ENCODE measurements at regions not wholly inside any gene's neighbourhood (a gene's known extent, or its start where the extent isn't known, plus 50 kb on each side); places are given as distances from the start of the nearest gene placed in this dataset.

DNA sequence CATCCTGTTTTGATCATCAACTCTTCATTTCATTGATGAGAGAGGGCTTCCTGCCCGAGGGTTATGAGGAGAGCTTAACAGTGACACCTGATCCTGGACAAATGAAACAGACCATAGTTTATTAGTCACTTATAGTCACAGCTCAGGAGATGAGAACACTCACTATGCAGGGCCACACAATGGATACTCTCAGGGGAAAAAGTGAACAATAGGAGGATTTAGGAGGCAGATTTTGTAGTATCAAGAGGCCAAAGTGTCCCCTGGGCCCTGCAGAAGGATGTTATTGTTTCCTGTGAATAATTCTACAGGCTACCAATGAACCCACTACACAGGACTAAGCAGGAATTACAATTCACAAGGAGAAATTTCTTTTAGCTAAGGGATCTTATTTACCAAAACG, 772.8 kb upstream of the MAN1A1 start:
- TF ChIP-seq, protein P1, sequence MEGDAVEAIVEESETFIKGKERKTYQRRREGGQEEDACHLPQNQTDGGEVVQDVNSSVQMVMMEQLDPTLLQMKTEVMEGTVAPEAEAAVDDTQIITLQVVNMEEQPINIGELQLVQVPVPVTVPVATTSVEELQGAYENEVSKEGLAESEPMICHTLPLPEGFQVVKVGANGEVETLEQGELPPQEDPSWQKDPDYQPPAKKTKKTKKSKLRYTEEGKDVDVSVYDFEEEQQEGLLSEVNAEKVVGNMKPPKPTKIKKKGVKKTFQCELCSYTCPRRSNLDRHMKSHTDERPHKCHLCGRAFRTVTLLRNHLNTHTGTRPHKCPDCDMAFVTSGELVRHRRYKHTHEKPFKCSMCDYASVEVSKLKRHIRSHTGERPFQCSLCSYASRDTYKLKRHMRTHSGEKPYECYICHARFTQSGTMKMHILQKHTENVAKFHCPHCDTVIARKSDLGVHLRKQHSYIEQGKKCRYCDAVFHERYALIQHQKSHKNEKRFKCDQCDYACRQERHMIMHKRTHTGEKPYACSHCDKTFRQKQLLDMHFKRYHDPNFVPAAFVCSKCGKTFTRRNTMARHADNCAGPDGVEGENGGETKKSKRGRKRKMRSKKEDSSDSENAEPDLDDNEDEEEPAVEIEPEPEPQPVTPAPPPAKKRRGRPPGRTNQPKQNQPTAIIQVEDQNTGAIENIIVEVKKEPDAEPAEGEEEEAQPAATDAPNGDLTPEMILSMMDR (IDR thresholded peaks at IDR 0.05; ENCODE audit: low read depth, low read length, missing control alignments) = no peak
- no peak for DNase-seq (ENCODE audit: extremely low read depth, low read depth)
- H3K4me3 ChIP-seq (replicated peaks; ENCODE audit: low read depth, low read length) = no peak overlapping the region

DNA sequence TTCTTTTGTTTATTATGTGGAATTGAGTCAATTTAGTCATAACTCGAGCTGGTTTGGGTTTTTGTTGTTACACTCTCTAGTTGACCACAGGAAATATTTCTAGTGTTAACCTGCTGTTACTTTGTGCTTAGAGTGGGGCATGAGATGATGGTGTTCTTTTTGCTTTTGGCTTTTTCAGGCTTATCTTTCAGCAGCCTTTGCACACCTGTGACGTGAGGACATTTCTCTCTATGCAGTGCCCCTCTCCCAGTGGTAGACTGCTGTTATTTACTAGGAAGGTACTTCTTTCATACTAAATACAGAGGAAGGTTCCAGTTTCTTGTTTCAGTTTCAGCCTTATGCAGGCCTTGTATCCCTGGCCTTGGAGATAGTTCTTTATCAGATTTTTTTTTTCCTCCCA, 766.8 kb upstream of the MAN1A1 start:
- TF ChIP-seq, protein P1 (IDR thresholded peaks at IDR 0.05; ENCODE audit: low read depth, low read length, missing control alignments) = no peak
- no peak for DNase-seq (ENCODE audit: extremely low read depth, low read depth)
- no peak overlapping the region for H3K4me3 ChIP-seq (replicated peaks; ENCODE audit: low read depth, low read length)

DNA sequence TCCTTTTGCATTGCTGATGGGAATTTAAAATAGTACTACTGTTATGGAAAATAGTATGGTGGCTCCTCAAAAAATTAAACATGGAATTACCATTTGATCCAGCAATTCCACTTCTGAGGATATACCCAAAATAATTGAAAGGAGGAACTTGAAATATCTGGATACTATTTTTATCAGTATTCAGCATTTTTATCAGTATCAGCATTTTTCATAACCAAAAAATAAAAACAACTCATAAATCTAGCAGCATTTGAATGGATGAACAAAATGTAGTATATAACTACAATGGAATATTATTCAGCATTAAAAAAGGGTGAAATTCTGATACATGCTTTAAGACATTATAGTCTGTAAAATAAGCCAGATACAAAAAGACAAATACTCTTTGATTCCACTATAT, 763.4 kb upstream of the MAN1A1 start:
- TF ChIP-seq, protein P1 (IDR thresholded peaks at IDR 0.05; ENCODE audit: low read depth, low read length, missing control alignments) = no peak
- H3K4me3 ChIP-seq (replicated peaks; ENCODE audit: low read depth, low read length) = no peak overlapping the region
- DNase-seq (ENCODE audit: extremely low read depth, low read depth) = no peak

DNA sequence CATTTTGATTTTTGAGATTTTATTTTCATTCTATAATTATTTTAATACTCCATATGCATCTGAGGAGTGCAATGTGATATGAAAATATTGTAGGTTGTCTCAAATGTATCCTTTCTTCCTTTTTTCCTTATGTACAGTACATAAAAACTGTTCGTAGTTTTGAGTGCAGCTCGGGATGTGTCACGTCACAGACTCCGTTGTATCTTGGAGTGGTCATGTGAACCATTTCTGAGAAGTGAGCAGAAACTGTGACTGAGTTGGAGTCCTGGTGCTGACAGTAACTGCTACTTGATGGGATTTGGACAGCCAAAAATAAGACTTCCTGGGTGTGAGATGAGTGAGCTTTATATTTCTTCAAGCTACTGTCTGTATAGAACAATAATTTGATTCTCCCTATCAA, 761.4 kb upstream of the MAN1A1 start:
- no peak overlapping the region for H3K4me3 ChIP-seq (replicated peaks; ENCODE audit: low read depth, low read length)
- no peak for DNase-seq (ENCODE audit: extremely low read depth, low read depth)
- TF ChIP-seq, protein P1 (IDR thresholded peaks at IDR 0.05; ENCODE audit: low read depth, low read length, missing control alignments) = no peak

DNA sequence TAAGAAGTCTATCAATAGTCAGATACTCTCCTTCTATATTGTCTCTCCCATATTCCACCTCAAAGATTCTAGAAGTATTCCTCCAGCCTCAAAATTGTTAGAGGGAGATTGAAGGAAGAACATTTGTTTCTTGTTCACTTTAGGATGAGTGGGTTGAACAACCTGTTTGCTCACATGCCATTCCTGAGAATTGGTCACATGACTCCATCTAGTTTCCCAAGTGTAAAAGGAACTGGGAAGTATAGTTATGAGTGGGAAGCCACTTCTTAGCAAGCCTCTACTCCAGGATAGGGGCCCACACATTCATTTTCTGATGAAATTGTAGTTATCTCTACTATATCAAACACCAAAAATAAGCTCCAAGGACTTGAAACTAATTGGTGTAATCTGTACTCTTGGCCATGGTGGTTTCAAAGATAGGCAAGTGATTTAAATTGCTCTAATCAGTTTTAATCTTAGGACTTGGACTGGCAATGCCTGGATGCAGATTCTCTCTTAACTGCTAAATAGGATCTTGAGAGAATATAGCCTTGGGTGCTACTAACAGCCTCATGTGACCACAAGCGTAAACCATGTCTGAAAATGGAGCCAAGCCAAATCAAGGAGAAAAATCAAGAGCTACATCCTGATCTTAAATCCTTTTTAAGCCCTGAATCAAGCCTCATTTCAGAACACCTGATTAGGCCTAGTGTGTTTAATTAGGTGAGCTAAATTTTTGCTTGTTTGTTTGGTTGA, 758.7 kb upstream of the MAN1A1 start:
- no peak for DNase-seq (ENCODE audit: extremely low read depth, low read depth)
- TF ChIP-seq, protein P1 (IDR thresholded peaks at IDR 0.05; ENCODE audit: low read depth, low read length, missing control alignments) = no peak
- H3K4me3 ChIP-seq (replicated peaks; ENCODE audit: low read depth, low read length) = no peak overlapping the region

DNA sequence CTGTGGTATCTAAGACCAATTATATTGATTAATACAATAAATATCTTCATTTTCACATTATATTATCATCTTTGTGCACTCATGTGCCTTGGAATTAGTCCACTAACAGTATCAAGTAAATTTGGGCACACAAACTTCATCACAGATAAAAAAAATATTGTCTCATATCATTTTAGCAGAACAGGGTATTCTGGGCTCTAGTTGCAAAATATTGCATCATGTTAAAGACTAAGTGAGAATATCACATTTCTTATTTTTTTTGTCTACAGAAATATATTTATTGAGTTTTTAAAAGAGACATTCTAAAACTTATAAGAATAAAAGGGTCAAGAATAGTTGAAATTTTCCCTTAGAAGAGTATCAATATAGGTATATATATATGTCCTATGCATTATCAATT, 754.1 kb upstream of the MAN1A1 start:
- no peak for DNase-seq (ENCODE audit: extremely low read depth, low read depth)
- TF ChIP-seq, protein P1 (IDR thresholded peaks at IDR 0.05; ENCODE audit: low read depth, low read length, missing control alignments) = no peak
- H3K4me3 ChIP-seq (replicated peaks; ENCODE audit: low read depth, low read length) = no peak overlapping the region
